ENCODE measurements at regions not wholly inside any gene's neighbourhood (a gene's known extent, or its start where the extent isn't known, plus 50 kb on each side); places are given as distances from the start of the nearest gene placed in this dataset.

DNA sequence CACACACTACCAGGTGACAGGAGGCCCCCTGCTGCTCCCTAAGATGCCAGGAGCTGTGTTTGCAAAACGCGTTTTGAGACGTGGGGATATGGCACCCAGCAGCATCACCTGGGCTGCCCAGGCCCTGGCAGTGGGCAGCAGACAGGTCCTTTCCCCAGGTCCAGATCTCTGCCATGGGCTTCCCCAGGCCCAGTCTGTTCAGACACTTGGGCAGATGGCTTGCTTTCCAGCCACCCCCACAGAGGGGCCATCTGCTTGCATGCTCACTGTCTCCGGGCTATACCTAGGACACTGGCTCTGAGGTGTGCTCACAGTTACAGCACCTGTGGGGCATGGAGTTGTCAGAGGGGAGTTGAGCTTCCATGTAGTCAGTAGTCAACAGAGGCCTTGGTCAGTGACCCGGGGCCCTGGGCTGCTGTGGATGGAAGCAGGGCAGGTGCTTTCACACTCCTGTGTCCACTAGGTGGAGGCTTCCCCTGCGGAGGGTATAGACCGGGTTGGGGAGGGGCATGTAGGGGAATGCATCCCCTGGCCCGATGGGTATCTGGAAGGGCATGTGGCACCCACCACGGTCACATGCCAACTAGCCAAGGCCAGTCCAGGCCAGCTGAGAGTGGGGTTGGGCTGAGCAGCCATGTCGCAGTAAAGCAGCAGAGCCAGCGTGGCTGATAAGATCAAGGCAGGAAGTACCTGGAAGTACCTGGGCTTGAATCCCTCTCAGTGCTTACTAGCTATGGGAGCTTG lies 185.4 kb upstream of the SLC24A3 start:
- H3K14ac ChIP-seq (ENCODE audit: insufficient read length): no peak overlapping the region
- no peak overlapping the region for H3K56ac ChIP-seq (replicated peaks; ENCODE audit: insufficient read length, low read depth, low read length)
- no peak for FAIRE-seq
- TF ChIP-seq GABPA (IDR thresholded peaks at IDR 0.05; ENCODE audit: borderline replicate concordance, insufficient read depth, low read length): no peak
- TF ChIP-seq KDM1A (IDR thresholded peaks at IDR 0.05; ENCODE audit: borderline replicate concordance, low read length): no peak
- TF ChIP-seq SIN3A (conservative IDR thresholded peaks at IDR 0.05 in 1 of 2, IDR thresholded peaks at IDR 0.05 in 1 of 2; ENCODE audit: low read depth in 1 of 2, low read length in 2 of 2): no peak
- no peak for TF ChIP-seq KDM5A (IDR thresholded peaks at IDR 0.05; ENCODE audit: low read length)
- TF ChIP-seq, protein P1, sequence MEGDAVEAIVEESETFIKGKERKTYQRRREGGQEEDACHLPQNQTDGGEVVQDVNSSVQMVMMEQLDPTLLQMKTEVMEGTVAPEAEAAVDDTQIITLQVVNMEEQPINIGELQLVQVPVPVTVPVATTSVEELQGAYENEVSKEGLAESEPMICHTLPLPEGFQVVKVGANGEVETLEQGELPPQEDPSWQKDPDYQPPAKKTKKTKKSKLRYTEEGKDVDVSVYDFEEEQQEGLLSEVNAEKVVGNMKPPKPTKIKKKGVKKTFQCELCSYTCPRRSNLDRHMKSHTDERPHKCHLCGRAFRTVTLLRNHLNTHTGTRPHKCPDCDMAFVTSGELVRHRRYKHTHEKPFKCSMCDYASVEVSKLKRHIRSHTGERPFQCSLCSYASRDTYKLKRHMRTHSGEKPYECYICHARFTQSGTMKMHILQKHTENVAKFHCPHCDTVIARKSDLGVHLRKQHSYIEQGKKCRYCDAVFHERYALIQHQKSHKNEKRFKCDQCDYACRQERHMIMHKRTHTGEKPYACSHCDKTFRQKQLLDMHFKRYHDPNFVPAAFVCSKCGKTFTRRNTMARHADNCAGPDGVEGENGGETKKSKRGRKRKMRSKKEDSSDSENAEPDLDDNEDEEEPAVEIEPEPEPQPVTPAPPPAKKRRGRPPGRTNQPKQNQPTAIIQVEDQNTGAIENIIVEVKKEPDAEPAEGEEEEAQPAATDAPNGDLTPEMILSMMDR (IDR thresholded peaks at IDR 0.05; ENCODE audit: control extremely low read depth in 1 of 3, insufficient read depth in 1 of 3, low read depth in 1 of 3, low read length in 3 of 3): peak; percentile 50 to 62 (median 58)
- TF ChIP-seq EGR1 (IDR thresholded peaks at IDR 0.05; ENCODE audit: borderline replicate concordance, low read depth, low read length): no peak
- TF ChIP-seq RFX5 (IDR thresholded peaks at IDR 0.05; ENCODE audit: borderline replicate concordance, low read depth, low read length): no peak
- TF ChIP-seq RAD21 (IDR thresholded peaks at IDR 0.05 in 1 of 2, conservative IDR thresholded peaks at IDR 0.05 in 1 of 2; ENCODE audit: low read depth in 2 of 2, low read length in 2 of 2): peak; percentile 47 to 58; a peak in 3 of 4 replicates

More for the DNA sequence above, 185.4 kb upstream of the SLC24A3 start:
- Histone ChIP-seq H3K9ac (replicated peaks in 1 of 4; ENCODE audit: extremely low read depth in 1 of 4, low read depth in 3 of 4, low read length in 3 of 4) (no peak overlapping the region), H3K79me2 (ENCODE audit: control insufficient read depth in 1 of 2, insufficient read depth in 2 of 2, low read length in 2 of 2) (no peaks in the 10 kb centered on the region), H4K8ac (ENCODE audit: extremely low read depth, insufficient read depth, low read length) (no peak overlapping the region; the same call in 1 of the 2 replicates), H2BK15ac (ENCODE audit: low read length) (no peak overlapping the region), H4K91ac (replicated peaks; ENCODE audit: insufficient read length, low read length) (no peak overlapping the region), H2AFZ (ENCODE audit: low read length) (no peak overlapping the region), H3K79me1 (ENCODE audit: low read depth, low read length) (no peaks in the 10 kb centered on the region), H3K27me3 (replicated peaks in 1 of 4; ENCODE audit: control insufficient read depth in 3 of 4, extremely low read depth in 1 of 4, insufficient read depth in 3 of 4, low read length in 3 of 4) (no peaks in the 10 kb centered on the region), H3K27ac (ENCODE audit: low read depth, low read length) (no peak overlapping the region), H2BK120ac (replicated peaks; ENCODE audit: low read depth, low read length) (no peak overlapping the region), H3K4me1 (replicated peaks in 1 of 4; ENCODE audit: control insufficient read depth in 3 of 4, insufficient read depth in 4 of 4, low read length in 3 of 4) (no peaks in the 10 kb centered on the region), H3K23me2 (ENCODE audit: low read depth, low read length) (no peaks in the 10 kb centered on the region), H2BK20ac (ENCODE audit: low read length) (no peak overlapping the region), H3K4me2 (ENCODE audit: insufficient read depth in 1 of 2, low read depth in 2 of 2, low read length in 2 of 2) (no peak overlapping the region), H3K18ac (ENCODE audit: extremely low read depth, low read length) (no peak overlapping the region), H2AK5ac (ENCODE audit: low read depth, low read length) (no peak overlapping the region), H4K5ac (ENCODE audit: insufficient read length, low read depth, low read length) (no peak overlapping the region), H3K9me3 (ENCODE audit: insufficient read depth in 2 of 2, low read depth in 1 of 2, low read length in 1 of 2) (no peaks in the 10 kb centered on the region), H3K23ac (ENCODE audit: insufficient read length) (no peak overlapping the region), H2BK5ac (ENCODE audit: low read depth, low read length) (no peak overlapping the region; the same call in 1 of the 2 replicates), H3K36me3 (ENCODE audit: control insufficient read depth in 2 of 4, insufficient read depth in 4 of 4, low read length in 3 of 4) (no peaks in the 10 kb centered on the region), H3K4me3 (ENCODE audit: extremely low read depth in 1 of 4, insufficient read depth in 2 of 4, low read depth in 3 of 4, low read length in 4 of 4) (no peak overlapping the region), H2BK12ac (ENCODE audit: low read depth, low read length) (no peak overlapping the region), H4K20me1 (replicated peaks in 1 of 2; ENCODE audit: control insufficient read depth in 1 of 2, insufficient read depth in 2 of 2, low read length in 2 of 2) (no peaks in the 10 kb centered on the region), H3K4ac (replicated peaks; ENCODE audit: insufficient read length, low read depth, low read length) (no peak overlapping the region)
- peak in 1 of 2 experiments; percentile 59 for DNase-seq (ENCODE audit: low read depth in 1 of 2, low spot score in 2 of 2)
- CTCF ChIA-PET (ENCODE audit: partially characterized antibody): interaction anchor here (1.0 to 1.5 kb wide), 11 partner anchors 10 to 393 kb away, joined by 3 to 7 read pairs (median 4); no protein-coding TSS in a partner anchor
- POLR2A ChIA-PET (ENCODE audit: partially characterized antibody): no interaction called here
- 90% methylated on average over 10 of the region's 11 CpGs; no CpG with 5 or more reads in 1 of the 2 experiments for WGBS, 2 experiments (ENCODE audit: extremely low coverage in 1 of 2, insufficient coverage in 1 of 2, insufficient read length in 1 of 2, insufficient replicate concordance in 2 of 2, low coverage in 1 of 2, low lambda C conversion rate in 2 of 2, missing lambda C conversion rate in 1 of 2)

Data from H1 (cell line).